Breast epithelium (tissue), 3 donors: ENCODE measurements at regions not wholly inside any gene's neighbourhood (a gene's known extent, or its start where the extent isn't known, plus 50 kb on each side); places are given as distances from the start of the nearest gene placed in this dataset.

ENCODE experiments used
- CTCF ChIP-seq, 3 donors: fragments of 450-650 bp; IDR thresholded peaks; one replicate each; pipeline ENCODE4 v1.5.1; 2016 to 2017; ENCODE audit warnings: antibody characterized with exemption in 3 of 3, mild to moderate bottlenecking in 3 of 3, moderate library complexity in 3 of 3
- POLR2AphosphoS5 ChIP-seq, 3 donors: sonication (generic); formaldehyde crosslinking; IDR thresholded peaks; one replicate each; pipeline ENCODE4 v1.6.1; 2017; ENCODE audit warnings: antibody characterized with exemption in 3 of 3

GRCh38 chrX:45309096-45309495, 108.4 kb upstream of the DIPK2B start:
- TF ChIP-seq CTCF (IDR thresholded peaks at IDR 0.05): no peak
- TF ChIP-seq POLR2AphosphoS5 (IDR thresholded peaks at IDR 0.05): no peak
